GM18526 (cell line): ENCODE measurements at regions not wholly inside any gene's neighbourhood (a gene's known extent, or its start where the extent isn't known, plus 50 kb on each side); places are given as distances from the start of the nearest gene placed in this dataset.

Experiments
- POLR2A ChIP-seq: IDR thresholded peaks from 3 replicates; pipeline ENCODE4 v1.6.1; 2011; ENCODE audit not compliant: insufficient read length; ENCODE audit errors: extremely low read depth

- TF ChIP-seq POLR2A, result no peak
Observed at GRCh38 chr6:137678451-137678850, 184.3 kb upstream of the OLIG3 start.

- no peak for TF ChIP-seq POLR2A
Observed at GRCh38 chr6:137680705-137681346, 186.2 kb upstream of the TNFAIP3 start.

- no peak for TF ChIP-seq POLR2A
Observed at GRCh38 chr6:137681445-137682009, 185.5 kb upstream of the TNFAIP3 start.

GRCh38 chr6:137683916-137684315 lies 183.1 kb upstream of the TNFAIP3 start:
- no peak for TF ChIP-seq POLR2A

GRCh38 chr6:137685798-137686375 lies 181.2 kb upstream of the TNFAIP3 start:
- no peak for TF ChIP-seq POLR2A

- no peak for TF ChIP-seq POLR2A
Observed at GRCh38 chr6:137687818-137688217, 179.2 kb upstream of the TNFAIP3 start.

- no peak for TF ChIP-seq POLR2A
Observed at GRCh38 chr6:137688230-137688971, 178.7 kb upstream of the TNFAIP3 start.

GRCh38 chr6:137689377-137689776 lies 177.7 kb upstream of the TNFAIP3 start:
- no peak for TF ChIP-seq POLR2A

- no peak for TF ChIP-seq POLR2A
Observed at GRCh38 chr6:137690034-137690433, 177.0 kb upstream of the TNFAIP3 start.

- TF ChIP-seq POLR2A, result no peak
Observed at GRCh38 chr6:137690721-137691120, 176.3 kb upstream of the TNFAIP3 start.

GRCh38 chr6:137692308-137692707 lies 174.8 kb upstream of the TNFAIP3 start:
- no peak for TF ChIP-seq POLR2A

- no peak for TF ChIP-seq POLR2A
Observed at GRCh38 chr6:137692806-137693205, 174.3 kb upstream of the TNFAIP3 start.

GRCh38 chr6:137693711-137694110 lies 173.3 kb upstream of the TNFAIP3 start:
- TF ChIP-seq POLR2A, result no peak

GRCh38 chr6:137696765-137697164 lies 170.3 kb upstream of the TNFAIP3 start:
- TF ChIP-seq POLR2A, result no peak

GRCh38 chr6:137697267-137697938 lies 169.7 kb upstream of the TNFAIP3 start:
- no peak for TF ChIP-seq POLR2A
